RPMI7951 (cell line): ENCODE measurements at regions not wholly inside any gene's neighbourhood (a gene's known extent, or its start where the extent isn't known, plus 50 kb on each side); places are given as distances from the start of the nearest gene placed in this dataset.

Experiments used
- DNase-seq: peaks from one replicate; pipeline ENCODE4 v3.0.0-alpha.2; 2012; ENCODE audit warnings: low read depth

DNA sequence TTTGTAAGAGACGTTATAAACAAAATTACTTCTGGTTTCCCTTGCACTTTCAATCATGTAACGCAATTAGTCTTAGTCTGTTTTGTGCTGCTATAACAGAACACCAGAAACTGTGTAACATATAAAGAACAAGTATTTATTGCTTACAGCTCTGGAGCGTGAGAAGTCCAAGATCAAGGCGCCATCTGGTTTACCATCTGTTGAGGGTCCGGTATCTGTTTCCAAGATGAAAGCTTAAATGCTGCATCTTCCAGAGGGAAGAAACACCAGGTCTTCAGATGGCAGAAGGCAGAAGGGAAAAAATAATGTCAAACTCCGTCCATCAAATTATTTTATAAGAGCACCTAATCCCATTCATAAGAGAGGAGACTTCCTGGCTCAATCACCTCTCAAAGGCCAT is 474.1 kb downstream of the PDGFC start:
- no peak for DNase-seq

GRCh38 chr4:156496797-156497196 is 474.8 kb downstream of the PDGFC start:
- no peak for DNase-seq

DNA sequence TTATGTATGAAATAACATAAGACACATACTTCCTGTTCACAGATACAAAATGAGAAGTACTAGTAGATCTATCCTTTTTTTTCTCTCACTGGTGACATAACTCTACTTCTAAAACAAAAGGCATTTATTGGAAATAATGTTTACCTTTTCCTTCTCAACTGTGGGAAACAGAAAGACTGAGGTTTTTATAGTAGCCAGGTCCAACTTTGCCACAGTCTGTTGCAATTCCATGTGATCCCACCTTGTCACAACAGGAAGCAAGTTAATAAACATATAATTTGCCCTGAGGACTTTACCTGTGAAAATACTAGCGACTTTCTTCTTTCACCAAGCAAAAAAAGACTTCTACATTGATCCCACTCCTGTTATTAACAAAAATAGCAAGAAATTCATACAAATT is 475.8 kb downstream of the PDGFC start:
- no peak for DNase-seq

DNA sequence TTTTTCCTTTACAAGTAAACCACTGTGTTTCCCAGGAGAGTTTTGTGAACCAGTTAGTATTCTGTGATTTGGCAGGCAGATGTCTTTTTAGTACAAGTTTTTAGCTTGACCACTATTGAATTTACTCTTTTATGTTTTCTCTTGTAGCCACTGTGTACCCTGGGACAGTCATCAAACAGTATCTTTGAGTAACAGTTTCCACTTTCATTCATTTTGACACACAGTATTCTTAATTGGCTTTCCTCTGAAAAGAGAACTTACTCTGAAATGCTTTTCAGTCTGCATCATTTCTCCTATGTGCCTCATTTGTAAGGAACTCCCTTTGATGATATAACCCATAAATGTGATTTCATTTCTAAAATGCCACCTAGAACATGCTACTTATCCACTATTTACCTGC is 476.5 kb downstream of the PDGFC start:
- no peak for DNase-seq

GRCh38 chr4:156493858-156494257 is 477.7 kb downstream of the PDGFC start:
- no peak for DNase-seq

- DNase-seq = no peak
Observed at GRCh38 chr4:156487107-156487506, 484.5 kb downstream of the PDGFC start.

DNA sequence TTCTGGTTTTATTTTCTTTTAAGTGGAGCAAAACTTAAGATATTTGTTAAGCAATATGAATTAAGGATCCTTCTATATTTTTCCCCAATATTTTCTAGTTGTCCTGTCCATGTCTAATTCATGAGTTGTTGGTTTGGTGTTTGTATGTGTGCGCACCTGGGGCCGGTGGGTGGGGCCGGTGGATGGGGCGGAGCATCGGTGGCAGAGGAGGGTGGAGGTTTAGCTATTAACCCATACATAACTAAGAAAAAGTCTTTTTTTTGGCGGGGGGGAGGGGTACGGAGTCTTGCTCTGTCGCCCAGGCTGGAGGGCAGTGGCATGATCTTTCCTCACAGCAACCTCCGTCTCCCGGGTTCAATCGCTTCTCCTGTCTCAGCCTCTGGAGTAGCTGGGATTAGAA is 489.8 kb downstream of the PDGFC start:
- no peak for DNase-seq

DNA sequence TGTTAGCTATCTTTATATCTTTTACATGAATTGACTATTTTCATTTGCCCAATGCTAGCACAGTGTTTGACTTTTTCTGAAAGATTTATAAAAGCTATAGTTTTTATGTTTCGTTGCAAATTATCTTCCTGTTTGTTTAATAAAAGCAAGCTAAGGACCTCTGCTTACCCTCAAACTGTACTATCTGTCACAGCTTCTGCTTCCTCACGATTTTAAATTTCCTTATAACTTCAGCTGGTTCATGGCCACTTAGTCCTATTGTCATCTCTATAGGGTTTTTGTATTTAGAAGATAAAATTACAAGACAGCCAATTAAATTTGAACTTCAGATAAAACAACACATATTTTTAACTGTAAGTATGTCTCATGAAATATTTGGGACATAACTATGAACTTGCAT is 494.0 kb downstream of the PDGFC start:
- no peak for DNase-seq

- DNase-seq = peak; percentile 96
Observed at GRCh38 chr4:156476359-156476758, 495.2 kb downstream of the PDGFC start.

DNA sequence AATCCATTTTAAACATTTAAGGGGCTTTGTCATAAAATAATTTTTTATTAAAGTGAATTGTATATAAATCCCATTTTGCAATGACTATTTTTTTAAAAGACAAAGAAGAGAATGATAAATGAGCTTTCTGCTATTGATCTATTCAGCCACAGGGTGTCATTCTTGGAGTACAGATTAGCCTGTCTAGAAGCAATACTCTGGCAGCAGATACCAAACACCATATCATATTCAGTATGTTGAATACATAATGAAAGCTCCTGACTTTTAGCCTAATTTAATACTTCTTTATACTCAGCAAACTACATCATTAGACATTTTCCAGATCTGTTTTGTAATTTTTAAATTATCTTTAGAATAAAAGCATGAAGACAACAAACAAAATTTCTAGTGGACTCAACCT is 496.3 kb downstream of the PDGFC start:
- DNase-seq = peak; percentile 69

DNA sequence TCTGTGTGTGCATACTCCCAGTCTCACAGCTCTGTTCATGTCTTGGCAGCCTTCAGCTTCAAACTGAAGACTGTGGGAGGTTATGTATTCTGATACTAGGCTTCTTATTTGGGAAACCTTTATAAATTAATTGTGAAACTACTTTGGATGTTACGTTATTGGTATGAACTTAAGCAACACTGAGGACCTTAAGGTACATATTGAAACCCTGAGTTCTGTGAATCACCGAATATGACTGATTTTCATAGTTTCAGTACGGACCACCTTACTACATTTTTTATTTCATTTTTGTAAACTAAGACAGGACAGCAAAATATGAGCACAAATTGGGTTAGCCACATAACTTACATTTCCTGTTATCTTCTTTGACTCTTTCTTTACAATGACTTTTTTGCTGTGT is 498.4 kb downstream of the PDGFC start:
- no peak for DNase-seq

- no peak for DNase-seq
Observed at GRCh38 chr4:156472624-156473023, 499.0 kb downstream of the PDGFC start.

GRCh38 chr4:156459584-156459983 is 505.9 kb upstream of the CTSO start:
- DNase-seq = no peak

- DNase-seq = no peak
Observed at GRCh38 chr4:156456830-156457229, 503.2 kb upstream of the CTSO start.

DNA sequence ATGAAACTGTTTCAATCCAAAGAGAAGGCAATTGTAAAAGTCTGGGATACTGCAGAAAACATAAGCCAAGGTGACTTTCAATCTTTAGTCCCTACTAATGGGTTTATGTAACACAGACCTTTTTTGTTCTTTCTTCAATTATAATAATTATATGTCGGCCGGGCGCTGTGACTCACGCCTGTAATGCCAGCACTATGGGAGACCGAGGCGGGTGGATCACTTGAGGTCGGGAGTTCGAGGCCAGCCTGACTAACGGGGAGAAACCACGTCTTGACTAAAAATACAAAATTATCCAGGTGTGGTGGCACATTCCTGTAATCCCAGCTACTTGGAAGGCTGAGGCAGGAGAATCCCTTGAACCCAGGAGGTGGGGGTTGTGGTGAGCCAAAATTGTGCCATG is 489.8 kb upstream of the CTSO start:
- no peak for DNase-seq

DNA sequence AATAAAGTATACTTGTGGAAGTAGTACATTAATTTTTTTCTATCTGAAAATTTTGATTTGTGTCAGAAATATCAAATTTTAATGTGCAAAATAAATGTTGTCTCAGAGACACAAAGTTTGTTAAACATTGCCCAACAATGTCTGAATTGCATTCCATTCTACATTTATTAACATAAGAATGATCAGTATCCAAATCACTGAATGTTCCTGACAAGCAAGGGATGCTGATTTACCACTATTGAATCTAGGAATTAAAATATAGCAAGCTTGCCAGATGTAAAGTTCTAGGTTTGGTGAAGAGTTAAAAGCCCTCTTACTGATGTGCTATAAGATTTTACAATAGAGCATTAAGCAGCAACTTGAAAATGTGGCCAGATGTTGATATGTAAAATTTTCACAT is 489.2 kb upstream of the CTSO start:
- DNase-seq = no peak

- DNase-seq = no peak
Observed at GRCh38 chr4:156439576-156440200, 486.0 kb upstream of the CTSO start.

GRCh38 chr4:156437666-156438065 is 484.0 kb upstream of the CTSO start:
- DNase-seq = no peak

GRCh38 chr4:156422576-156422975 is 468.9 kb upstream of the CTSO start:
- no peak for DNase-seq

DNA sequence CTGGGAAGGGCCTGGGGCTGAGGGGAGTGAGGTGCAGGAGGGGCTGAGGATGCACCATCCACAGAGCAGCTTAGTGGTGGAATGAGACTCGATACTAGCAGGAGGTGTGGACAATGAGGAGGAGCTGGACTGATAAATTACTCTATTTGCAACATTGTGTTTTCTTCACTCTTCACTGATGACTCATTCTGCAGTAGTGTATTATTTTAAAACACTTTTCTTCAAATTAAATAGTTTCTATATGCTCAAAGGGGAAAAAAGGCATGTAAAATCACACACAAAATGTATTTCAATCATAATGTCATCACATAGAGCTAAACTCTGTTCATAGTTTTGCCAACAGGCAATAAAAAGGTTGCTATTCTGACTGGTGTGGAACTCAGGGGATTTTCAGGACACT is 467.0 kb upstream of the CTSO start:
- DNase-seq = no peak

- DNase-seq = no peak
Observed at GRCh38 chr4:156419080-156419685, 465.5 kb upstream of the CTSO start.

- DNase-seq = no peak
Observed at GRCh38 chr4:156414406-156414805, 460.7 kb upstream of the CTSO start.

DNA sequence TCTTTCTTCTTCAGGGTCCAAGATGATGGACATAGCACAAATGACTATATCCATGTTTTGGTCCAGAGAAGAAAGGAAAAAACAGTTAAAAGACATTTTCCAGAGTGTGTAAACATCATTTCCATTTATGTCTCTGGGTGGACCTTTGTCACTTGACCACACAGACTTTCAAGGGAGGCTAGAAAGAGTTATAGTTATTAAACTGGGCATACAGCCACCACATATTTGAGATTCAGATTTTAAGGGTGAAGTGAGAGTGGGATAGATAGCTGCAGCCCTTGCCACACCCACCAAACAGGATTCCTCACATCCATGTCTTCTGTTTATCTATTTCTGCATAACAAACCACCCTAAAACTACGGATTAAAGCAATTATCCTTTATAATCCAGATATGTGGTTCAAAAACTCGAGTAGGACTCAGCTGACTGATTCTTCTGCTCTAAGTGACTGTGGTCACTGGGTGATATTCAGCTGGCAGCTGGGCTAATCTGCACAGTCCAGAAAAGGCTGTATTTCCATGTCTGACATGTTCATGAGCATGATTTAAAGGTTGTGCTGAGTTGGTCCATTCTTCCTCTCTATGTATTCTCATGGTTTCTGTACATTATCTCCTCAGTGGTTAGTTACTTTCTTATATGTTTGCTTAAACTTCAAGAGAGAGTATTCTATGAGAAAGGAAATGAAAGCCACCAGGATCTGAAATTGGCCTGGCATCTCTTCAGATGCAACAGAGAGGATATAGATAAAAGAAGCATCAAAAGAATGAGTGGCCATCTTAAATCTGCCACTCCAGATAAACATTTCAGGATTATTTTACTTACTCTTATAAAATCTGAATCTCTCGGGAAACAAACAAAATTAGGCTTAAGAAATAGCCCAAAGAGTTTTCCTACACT is 459.8 kb upstream of the CTSO start:
- no peak for DNase-seq
